ENCODE measurements at regions not wholly inside any gene's neighbourhood (a gene's known extent, or its start where the extent isn't known, plus 50 kb on each side); places are given as distances from the start of the nearest gene placed in this dataset.

DNA sequence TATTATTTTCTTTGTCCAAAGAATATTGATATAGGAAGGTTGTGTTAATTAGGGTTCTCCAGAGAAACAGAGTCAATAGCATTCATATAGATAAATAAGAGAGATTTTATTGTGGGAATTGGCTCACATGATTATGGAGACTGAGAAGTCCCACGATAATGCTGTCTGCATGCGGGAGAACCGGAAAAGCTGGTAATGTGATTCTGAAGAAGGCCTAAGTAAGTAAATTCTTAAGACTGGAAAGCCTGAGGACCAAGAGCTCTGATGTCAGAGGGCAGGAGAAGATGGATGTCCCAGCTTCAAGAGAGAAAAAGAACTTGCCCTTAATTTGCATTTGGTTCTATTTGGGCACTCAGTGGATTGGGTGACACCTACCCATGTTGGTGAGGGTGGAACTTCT lies 307.4 kb upstream of the C9orf72 start:
- Histone ChIP-seq H2BK20ac (ENCODE audit: low read length) (no peak overlapping the region), H2BK120ac (replicated peaks; ENCODE audit: low read depth, low read length) (no peak overlapping the region), H3K4me2 (ENCODE audit: insufficient read depth in 1 of 2, low read depth in 2 of 2, low read length in 2 of 2) (no peak overlapping the region), H3K9me3 (ENCODE audit: insufficient read depth in 2 of 2, low read depth in 1 of 2, low read length in 1 of 2) (no peaks in the 10 kb centered on the region), H4K91ac (replicated peaks; ENCODE audit: insufficient read length, low read length) (no peak overlapping the region), H4K20me1 (replicated peaks in 1 of 2; ENCODE audit: control insufficient read depth in 1 of 2, insufficient read depth in 2 of 2, low read length in 2 of 2) (no peaks in the 10 kb centered on the region), H2BK5ac (ENCODE audit: low read depth, low read length) (no peak overlapping the region), H3K56ac (replicated peaks; ENCODE audit: insufficient read length, low read depth, low read length) (no peak overlapping the region), H3K27me3 (replicated peaks in 1 of 4; ENCODE audit: control insufficient read depth in 3 of 4, extremely low read depth in 1 of 4, insufficient read depth in 3 of 4, low read length in 3 of 4) (no peaks in the 10 kb centered on the region), H3K23me2 (ENCODE audit: low read depth, low read length) (no peaks in the 10 kb centered on the region; the same call in 1 of the 2 replicates), H3K9ac (replicated peaks in 1 of 4; ENCODE audit: extremely low read depth in 1 of 4, low read depth in 3 of 4, low read length in 3 of 4) (no peak overlapping the region), H3K4me3 (ENCODE audit: extremely low read depth in 1 of 4, insufficient read depth in 2 of 4, low read depth in 3 of 4, low read length in 4 of 4) (no peak overlapping the region), H4K8ac (ENCODE audit: extremely low read depth, insufficient read depth, low read length) (no peak overlapping the region), H3K4ac (replicated peaks; ENCODE audit: insufficient read length, low read depth, low read length) (no peak overlapping the region), H4K5ac (ENCODE audit: insufficient read length, low read depth, low read length) (no peak overlapping the region), H3K79me2 (ENCODE audit: control insufficient read depth in 1 of 2, insufficient read depth in 2 of 2, low read length in 2 of 2) (no peaks in the 10 kb centered on the region), H3K4me1 (replicated peaks in 1 of 4; ENCODE audit: control insufficient read depth in 3 of 4, insufficient read depth in 4 of 4, low read length in 3 of 4) (no peaks in the 10 kb centered on the region), H3K27ac (ENCODE audit: low read depth, low read length) (no peak overlapping the region), H3K36me3 (ENCODE audit: control insufficient read depth in 2 of 4, insufficient read depth in 4 of 4, low read length in 3 of 4) (no peaks in the 10 kb centered on the region; a peak in 1 of 8 replicates), H3K23ac (ENCODE audit: insufficient read length) (no peak overlapping the region), H3K18ac (ENCODE audit: extremely low read depth, low read length) (no peak overlapping the region), H2AK5ac (ENCODE audit: low read depth, low read length) (no peak overlapping the region), H2BK12ac (ENCODE audit: low read depth, low read length) (no peak overlapping the region), H3K79me1 (ENCODE audit: low read depth, low read length) (no peaks in the 10 kb centered on the region), H3K14ac (ENCODE audit: insufficient read length) (no peak overlapping the region), H2BK15ac (ENCODE audit: low read length) (no peak overlapping the region), H2AFZ (ENCODE audit: low read length) (no peak overlapping the region)
- POLR2A ChIA-PET (ENCODE audit: partially characterized antibody): no interaction called here
- DNase-seq (ENCODE audit: low read depth in 1 of 2, low spot score in 2 of 2): no peak
- TF ChIP-seq SAP30 (IDR thresholded peaks at IDR 0.05; ENCODE audit: insufficient read depth, insufficient replicate concordance, low read length): no peak
- TF ChIP-seq, protein P1, sequence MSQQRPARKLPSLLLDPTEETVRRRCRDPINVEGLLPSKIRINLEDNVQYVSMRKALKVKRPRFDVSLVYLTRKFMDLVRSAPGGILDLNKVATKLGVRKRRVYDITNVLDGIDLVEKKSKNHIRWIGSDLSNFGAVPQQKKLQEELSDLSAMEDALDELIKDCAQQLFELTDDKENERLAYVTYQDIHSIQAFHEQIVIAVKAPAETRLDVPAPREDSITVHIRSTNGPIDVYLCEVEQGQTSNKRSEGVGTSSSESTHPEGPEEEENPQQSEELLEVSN (IDR thresholded peaks at IDR 0.05): no peak
- TF ChIP-seq PHF8 (conservative IDR thresholded peaks at IDR 0.05; ENCODE audit: low read depth, low read length): no peak
- no peak for TF ChIP-seq FOSL1 (IDR thresholded peaks at IDR 0.05; ENCODE audit: insufficient read depth, low read depth, low read length)
- no peak for TF ChIP-seq SIRT6 (IDR thresholded peaks at IDR 0.05; ENCODE audit: low read length)
- no peak for TF ChIP-seq GABPA (IDR thresholded peaks at IDR 0.05; ENCODE audit: borderline replicate concordance, insufficient read depth, low read length)
- no peak for TF ChIP-seq NRF1 (IDR thresholded peaks at IDR 0.05; ENCODE audit: low read depth, low read length)
- TF ChIP-seq HDAC6 (IDR thresholded peaks at IDR 0.05; ENCODE audit: low read depth, low read length): no peak
- no peak for TF ChIP-seq SP4 (IDR thresholded peaks at IDR 0.05; ENCODE audit: low read length)
- no peak for TF ChIP-seq TCF12 (IDR thresholded peaks at IDR 0.05; ENCODE audit: low read depth, low read length)
- TF ChIP-seq BACH1 (IDR thresholded peaks at IDR 0.05; ENCODE audit: low read length): no peak
- no peak for TF ChIP-seq EP300 (IDR thresholded peaks at IDR 0.05; ENCODE audit: borderline replicate concordance in 1 of 2, low read depth in 2 of 2, low read length in 2 of 2)
- CTCF ChIA-PET (ENCODE audit: partially characterized antibody): interaction anchor here (0.9 to 1.2 kb wide), 2 partner anchors 9 to 192 kb away, joined by 3 to 4 read pairs; no protein-coding TSS in a partner anchor
- no peak for FAIRE-seq
- WGBS, 2 experiments (ENCODE audit: extremely low coverage in 1 of 2, insufficient coverage in 1 of 2, insufficient read length in 1 of 2, insufficient replicate concordance in 2 of 2, low coverage in 1 of 2, low lambda C conversion rate in 2 of 2, missing lambda C conversion rate in 1 of 2): 63% methylated on average over 3 of the region's 3 CpGs; no CpG with 5 or more reads in 1 of the 2 experiments
